HEK293 (cell line): ENCODE measurements at regions not wholly inside any gene's neighbourhood (a gene's known extent, or its start where the extent isn't known, plus 50 kb on each side); places are given as distances from the start of the nearest gene placed in this dataset.

Source experiments
- CTCF ChIA-PET: fragments of 350-600 bp; formaldehyde crosslinking; extraction: SDS; loops from one replicate; lab custom pipeline; 2021; ENCODE audit warnings: antibody characterized with exemption; lab: Yijun Ruan, JAX
- POLR2A ChIA-PET: fragments of 300-600 bp; formaldehyde crosslinking; extraction: SDS; loops from one replicate; lab custom pipeline; 2020; ENCODE audit warnings: antibody characterized with exemption, inconsistent platforms; lab: Yijun Ruan, JAX
- H3K27ac ChIP-seq: fragments of 200-500 bp; sonication (Bioruptor generic); 2 replicates; pipeline ENCODE4 v1.5.1; 2014; ENCODE audit warnings: low read depth, low read length, control low read depth, inconsistent platforms; ENCODE audit errors: extremely low read depth
- H3K36me3 ChIP-seq, 2 experiments: fragments of 200-500 bp in 1 of 2; sonication (Bioruptor generic) in 1 of 2; 1 replicate in 1 of 2; 2 replicates in 1 of 2; pipeline ENCODE4 v1.5.1; 2014 to 2017; ENCODE audit warnings: inconsistent platforms in 2 of 2, low read length in 2 of 2; ENCODE audit not compliant: control insufficient read depth in 2 of 2, insufficient read depth in 1 of 2
- H3K4me1 ChIP-seq: fragments of 200-500 bp; sonication (Bioruptor generic); 2 replicates; pipeline ENCODE4 v1.5.1; 2014; ENCODE audit warnings: mild to moderate bottlenecking, low read length, inconsistent platforms; ENCODE audit not compliant: control insufficient read depth, insufficient read depth
- H3K4me3 ChIP-seq: 2 replicates; pipeline ENCODE4 v1.5.1; 2011; ENCODE audit warnings: low read depth, mild to moderate bottlenecking, control low read depth, low read length, moderate library complexity
- H3K9me3 ChIP-seq: fragments of 200-500 bp; sonication (Bioruptor generic); 2 replicates; pipeline ENCODE4 v1.5.1; 2014; ENCODE audit warnings: low read depth, low read length, inconsistent platforms; ENCODE audit not compliant: control insufficient read depth, insufficient read depth
- CTCF ChIP-seq: fragments of 450-650 bp; formaldehyde crosslinking; IDR thresholded peaks from 2 replicates; pipeline ENCODE4 v1.5.1; 2016; ENCODE audit warnings: missing biosample characterization, missing genetic modification characterization
- KLF1 ChIP-seq: fragments of 450-650 bp; formaldehyde crosslinking; IDR thresholded peaks from 2 replicates; pipeline ENCODE4 v1.5.1; 2016; ENCODE audit warnings: missing biosample characterization, missing genetic modification characterization
- KLF7 ChIP-seq: fragments of 450-650 bp; formaldehyde crosslinking; IDR thresholded peaks from 2 replicates; pipeline ENCODE4 v1.5.1; 2016; ENCODE audit warnings: missing biosample characterization, missing genetic modification characterization, borderline replicate concordance
- MZF1 ChIP-seq: fragments of 450-650 bp; formaldehyde crosslinking; IDR thresholded peaks from 2 replicates; pipeline ENCODE4 v1.5.1; 2017; ENCODE audit warnings: missing biosample characterization, missing genetic modification characterization, borderline replicate concordance
- SP3 ChIP-seq: fragments of 450-650 bp; formaldehyde crosslinking; IDR thresholded peaks from 2 replicates; pipeline ENCODE4 v1.5.1; 2016; ENCODE audit warnings: missing biosample characterization, missing genetic modification characterization
- ZBTB17 ChIP-seq: fragments of 450-650 bp; formaldehyde crosslinking; IDR thresholded peaks from 2 replicates; pipeline ENCODE4 v1.5.1; 2016; ENCODE audit warnings: missing biosample characterization, missing genetic modification characterization
- ZBTB21 ChIP-seq: fragments of 450-650 bp; formaldehyde crosslinking; IDR thresholded peaks from 2 replicates; pipeline ENCODE4 v1.5.1; 2017; ENCODE audit warnings: missing biosample characterization, missing genetic modification characterization
- ZNF112 ChIP-seq: fragments of 450-650 bp; formaldehyde crosslinking; IDR thresholded peaks from 2 replicates; pipeline ENCODE4 v1.5.0; 2017; ENCODE audit warnings: missing biosample characterization, missing genetic modification characterization
- ZNF16 ChIP-seq: fragments of 450-650 bp; formaldehyde crosslinking; IDR thresholded peaks from 2 replicates; pipeline ENCODE4 v1.5.1; 2016; ENCODE audit warnings: low read depth, missing biosample characterization, missing genetic modification characterization
- ZNF26 ChIP-seq: fragments of 450-650 bp; formaldehyde crosslinking; IDR thresholded peaks from 2 replicates; pipeline ENCODE4 v1.5.1; 2016; ENCODE audit warnings: missing biosample characterization, missing genetic modification characterization
- ZNF274 ChIP-seq, 2 experiments: fragments of 200-500 bp in 1 of 2; fragments of 450-650 bp in 1 of 2; sonication (Bioruptor generic) in 1 of 2; formaldehyde crosslinking in 1 of 2; IDR thresholded peaks; 2 replicates each; pipeline versions ENCODE4 v1.5.1 to v1.6.1; 2014 to 2016; ENCODE audit warnings: borderline replicate concordance in 1 of 2, inconsistent platforms in 1 of 2, low read length in 1 of 2, missing biosample characterization in 1 of 2, missing genetic modification characterization in 1 of 2
- ZNF518A ChIP-seq: fragments of 450-650 bp; formaldehyde crosslinking; conservative IDR thresholded peaks from 2 replicates; pipeline ENCODE4 v1.5.1; 2016; ENCODE audit warnings: low read depth, missing biosample characterization, missing genetic modification characterization
- ZNF560 ChIP-seq: fragments of 450-650 bp; formaldehyde crosslinking; IDR thresholded peaks from 2 replicates; pipeline ENCODE4 v1.5.1; 2017; ENCODE audit warnings: missing biosample characterization, missing genetic modification characterization, borderline replicate concordance
- ZNF610 ChIP-seq: fragments of 450-650 bp; formaldehyde crosslinking; IDR thresholded peaks from 2 replicates; pipeline ENCODE4 v1.5.1; 2016; ENCODE audit warnings: missing biosample characterization, missing genetic modification characterization, borderline replicate concordance
- ZNF621 ChIP-seq: fragments of 450-650 bp; formaldehyde crosslinking; IDR thresholded peaks from 2 replicates; pipeline ENCODE4 v1.5.1; 2017; ENCODE audit warnings: missing biosample characterization, missing genetic modification characterization
- ZNF664 ChIP-seq: fragments of 450-650 bp; formaldehyde crosslinking; IDR thresholded peaks from 2 replicates; pipeline ENCODE4 v1.5.1; 2016; ENCODE audit warnings: missing biosample characterization, missing genetic modification characterization
- ZNF785 ChIP-seq: fragments of 450-650 bp; formaldehyde crosslinking; IDR thresholded peaks from 2 replicates; pipeline ENCODE4 v1.5.1; 2016; ENCODE audit warnings: missing biosample characterization, missing genetic modification characterization
- ZSCAN5A ChIP-seq: fragments of 450-650 bp; formaldehyde crosslinking; IDR thresholded peaks from 2 replicates; pipeline ENCODE4 v1.5.1; 2016; ENCODE audit warnings: missing biosample characterization, missing genetic modification characterization
- TF ChIP-seq, protein P1 (sequence below): fragments of 450-650 bp; formaldehyde crosslinking; IDR thresholded peaks from 2 replicates; pipeline ENCODE4; 2016; ENCODE audit warnings: missing biosample characterization, missing genetic modification characterization
- TF ChIP-seq, protein P2 (sequence below): fragments of 450-650 bp; formaldehyde crosslinking; IDR thresholded peaks from 2 replicates; pipeline ENCODE4 v1.5.1; 2016; ENCODE audit warnings: missing biosample characterization, missing genetic modification characterization
- TF ChIP-seq, protein P3 (sequence below): fragments of 450-650 bp; IDR thresholded peaks from 2 replicates; pipeline ENCODE4 v1.5.1; 2018; ENCODE audit warnings: missing biosample characterization, missing genetic modification characterization

GRCh38 chr14:80325688-80326087 is 114.4 kb upstream of the DIO2 start:
- TF ChIP-seq ZNF26 (tag by site-specific recombination) (no peak), ZBTB21 (no peak), SP3 (no peak), CTCF (tag by site-specific recombination) (no peak), ZSCAN5A (no peak), ZNF785 (no peak), ZNF560 (no peak)
- TF ChIP-seq, protein P1, sequence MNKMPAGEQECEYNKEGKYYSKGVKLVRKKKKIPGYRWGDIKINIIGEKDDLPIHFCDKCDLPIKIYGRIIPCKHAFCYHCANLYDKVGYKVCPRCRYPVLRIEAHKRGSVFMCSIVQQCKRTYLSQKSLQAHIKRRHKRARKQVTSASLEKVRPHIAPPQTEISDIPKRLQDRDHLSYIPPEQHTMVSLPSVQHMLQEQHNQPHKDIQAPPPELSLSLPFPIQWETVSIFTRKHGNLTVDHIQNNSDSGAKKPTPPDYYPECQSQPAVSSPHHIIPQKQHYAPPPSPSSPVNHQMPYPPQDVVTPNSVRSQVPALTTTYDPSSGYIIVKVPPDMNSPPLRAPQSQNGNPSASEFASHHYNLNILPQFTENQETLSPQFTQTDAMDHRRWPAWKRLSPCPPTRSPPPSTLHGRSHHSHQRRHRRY (tag by site-specific recombination) = no peak
- Histone ChIP-seq H3K36me3 (no peaks in the 10 kb centered on the region), H3K9me3 (no peaks in the 10 kb centered on the region), H3K4me3 (no peak overlapping the region), H3K4me1 (no peaks in the 10 kb centered on the region), H3K27ac (no peak overlapping the region)
- POLR2A ChIA-PET = no interaction called here
- CTCF ChIA-PET = interaction anchor here (0.6 to 0.9 kb wide), 2 partner anchors 112 to 254 kb away, joined by 4 to 5 read pairs; no protein-coding TSS in a partner anchor

GRCh38 chr14:80325112-80325511 is 113.8 kb upstream of the DIO2 start:
- Histone ChIP-seq H3K4me1 (no peaks in the 10 kb centered on the region), H3K4me3 (no peak overlapping the region), H3K27ac (no peak overlapping the region), H3K9me3 (no peaks in the 10 kb centered on the region), H3K36me3 (no peaks in the 10 kb centered on the region)
- POLR2A ChIA-PET = no interaction called here
- CTCF ChIA-PET = interaction anchor here (0.9 kb wide), 1 partner anchor 112 kb away, joined by 5 read pairs; no protein-coding TSS in a partner anchor
- TF ChIP-seq ZNF16 (tag by site-specific recombination) = no peak
- TF ChIP-seq ZNF610 (tag by site-specific recombination) = no peak
- TF ChIP-seq ZNF518A (tag by site-specific recombination) = no peak
- no peak for TF ChIP-seq KLF1
- no peak for TF ChIP-seq KLF7
- no peak for TF ChIP-seq ZBTB17
- no peak for TF ChIP-seq ZNF621 (tag by site-specific recombination)
- TF ChIP-seq MZF1 (tag by site-specific recombination) = no peak
- no peak for TF ChIP-seq ZNF274 (IDR thresholded peaks at IDR 0.05; ENCODE audit: low read length)
- TF ChIP-seq ZNF274 (tag by site-specific recombination; IDR thresholded peaks at IDR 0.05; ENCODE audit: borderline replicate concordance) = no peak
- TF ChIP-seq, protein P2, sequence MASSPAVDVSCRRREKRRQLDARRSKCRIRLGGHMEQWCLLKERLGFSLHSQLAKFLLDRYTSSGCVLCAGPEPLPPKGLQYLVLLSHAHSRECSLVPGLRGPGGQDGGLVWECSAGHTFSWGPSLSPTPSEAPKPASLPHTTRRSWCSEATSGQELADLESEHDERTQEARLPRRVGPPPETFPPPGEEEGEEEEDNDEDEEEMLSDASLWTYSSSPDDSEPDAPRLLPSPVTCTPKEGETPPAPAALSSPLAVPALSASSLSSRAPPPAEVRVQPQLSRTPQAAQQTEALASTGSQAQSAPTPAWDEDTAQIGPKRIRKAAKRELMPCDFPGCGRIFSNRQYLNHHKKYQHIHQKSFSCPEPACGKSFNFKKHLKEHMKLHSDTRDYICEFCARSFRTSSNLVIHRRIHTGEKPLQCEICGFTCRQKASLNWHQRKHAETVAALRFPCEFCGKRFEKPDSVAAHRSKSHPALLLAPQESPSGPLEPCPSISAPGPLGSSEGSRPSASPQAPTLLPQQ (tag by site-specific recombination) = no peak
- TF ChIP-seq, protein P3, sequence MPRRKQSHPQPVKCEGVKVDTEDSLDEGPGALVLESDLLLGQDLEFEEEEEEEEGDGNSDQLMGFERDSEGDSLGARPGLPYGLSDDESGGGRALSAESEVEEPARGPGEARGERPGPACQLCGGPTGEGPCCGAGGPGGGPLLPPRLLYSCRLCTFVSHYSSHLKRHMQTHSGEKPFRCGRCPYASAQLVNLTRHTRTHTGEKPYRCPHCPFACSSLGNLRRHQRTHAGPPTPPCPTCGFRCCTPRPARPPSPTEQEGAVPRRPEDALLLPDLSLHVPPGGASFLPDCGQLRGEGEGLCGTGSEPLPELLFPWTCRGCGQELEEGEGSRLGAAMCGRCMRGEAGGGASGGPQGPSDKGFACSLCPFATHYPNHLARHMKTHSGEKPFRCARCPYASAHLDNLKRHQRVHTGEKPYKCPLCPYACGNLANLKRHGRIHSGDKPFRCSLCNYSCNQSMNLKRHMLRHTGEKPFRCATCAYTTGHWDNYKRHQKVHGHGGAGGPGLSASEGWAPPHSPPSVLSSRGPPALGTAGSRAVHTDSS = no peak
- TF ChIP-seq ZNF664 (tag by site-specific recombination) = no peak
- TF ChIP-seq ZNF112 = no peak
